ENCODE measurements at regions not wholly inside any gene's neighbourhood (a gene's known extent, or its start where the extent isn't known, plus 50 kb on each side); places are given as distances from the start of the nearest gene placed in this dataset.

GRCh38 chr1:235035928-235036327, 92.7 kb downstream of the TOMM20 start:
- Histone ChIP-seq H3K4me3 (ENCODE audit: low read depth, low read length, poor library complexity, severe bottlenecking) (no peak overlapping the region), H3K36me3 (ENCODE audit: insufficient read depth, low read length) (no peaks in the 10 kb centered on the region), H2AFZ (ENCODE audit: low read length) (no peak overlapping the region), H3K9me3 (ENCODE audit: low read length) (peaks cover 9% of the 10 kb centered on the region; the same call in 1 of the 2 replicates), H4K20me1 (ENCODE audit: insufficient read depth, low read length) (no peaks in the 10 kb centered on the region), H3K9me2 (ENCODE audit: insufficient read depth, low read length) (no peaks in the 10 kb centered on the region), H3K4me1 (ENCODE audit: insufficient read depth, low read length, poor library complexity, severe bottlenecking) (peaks cover 10% of the 10 kb centered on the region), H3K79me2 (ENCODE audit: insufficient read depth, low read depth, low read length) (no peaks in the 10 kb centered on the region), H3K4me2 (ENCODE audit: low read length) (no peak overlapping the region), H3K27ac (ENCODE audit: low read depth, low read length, poor library complexity, severe bottlenecking) (no peak overlapping the region)
- intact Hi-C loops (cut with micrococcal nuclease; ENCODE audit: unreplicated experiment) = no loop called here
- ChIA-PET CTCF (ENCODE audit: unreplicated experiment) (no interaction called here), POLR2A (interaction anchor here (0.6 to 0.8 kb wide), 6 partner anchors 10 to 533 kb away, joined by 3 to 5 read pairs (median 3); no protein-coding TSS in a partner anchor)
- no peak for DNase-seq (ENCODE audit: low spot score)
- TF ChIP-seq, protein P1, sequence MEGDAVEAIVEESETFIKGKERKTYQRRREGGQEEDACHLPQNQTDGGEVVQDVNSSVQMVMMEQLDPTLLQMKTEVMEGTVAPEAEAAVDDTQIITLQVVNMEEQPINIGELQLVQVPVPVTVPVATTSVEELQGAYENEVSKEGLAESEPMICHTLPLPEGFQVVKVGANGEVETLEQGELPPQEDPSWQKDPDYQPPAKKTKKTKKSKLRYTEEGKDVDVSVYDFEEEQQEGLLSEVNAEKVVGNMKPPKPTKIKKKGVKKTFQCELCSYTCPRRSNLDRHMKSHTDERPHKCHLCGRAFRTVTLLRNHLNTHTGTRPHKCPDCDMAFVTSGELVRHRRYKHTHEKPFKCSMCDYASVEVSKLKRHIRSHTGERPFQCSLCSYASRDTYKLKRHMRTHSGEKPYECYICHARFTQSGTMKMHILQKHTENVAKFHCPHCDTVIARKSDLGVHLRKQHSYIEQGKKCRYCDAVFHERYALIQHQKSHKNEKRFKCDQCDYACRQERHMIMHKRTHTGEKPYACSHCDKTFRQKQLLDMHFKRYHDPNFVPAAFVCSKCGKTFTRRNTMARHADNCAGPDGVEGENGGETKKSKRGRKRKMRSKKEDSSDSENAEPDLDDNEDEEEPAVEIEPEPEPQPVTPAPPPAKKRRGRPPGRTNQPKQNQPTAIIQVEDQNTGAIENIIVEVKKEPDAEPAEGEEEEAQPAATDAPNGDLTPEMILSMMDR (conservative IDR thresholded peaks at IDR 0.05; ENCODE audit: low read length) = no peak
- no peak for TF ChIP-seq EZH2phosphoT487 (IDR thresholded peaks at IDR 0.05; ENCODE audit: borderline replicate concordance, low read depth, low read length)
- BruUV-seq (replicated peaks) = no TSS peak

DNA sequence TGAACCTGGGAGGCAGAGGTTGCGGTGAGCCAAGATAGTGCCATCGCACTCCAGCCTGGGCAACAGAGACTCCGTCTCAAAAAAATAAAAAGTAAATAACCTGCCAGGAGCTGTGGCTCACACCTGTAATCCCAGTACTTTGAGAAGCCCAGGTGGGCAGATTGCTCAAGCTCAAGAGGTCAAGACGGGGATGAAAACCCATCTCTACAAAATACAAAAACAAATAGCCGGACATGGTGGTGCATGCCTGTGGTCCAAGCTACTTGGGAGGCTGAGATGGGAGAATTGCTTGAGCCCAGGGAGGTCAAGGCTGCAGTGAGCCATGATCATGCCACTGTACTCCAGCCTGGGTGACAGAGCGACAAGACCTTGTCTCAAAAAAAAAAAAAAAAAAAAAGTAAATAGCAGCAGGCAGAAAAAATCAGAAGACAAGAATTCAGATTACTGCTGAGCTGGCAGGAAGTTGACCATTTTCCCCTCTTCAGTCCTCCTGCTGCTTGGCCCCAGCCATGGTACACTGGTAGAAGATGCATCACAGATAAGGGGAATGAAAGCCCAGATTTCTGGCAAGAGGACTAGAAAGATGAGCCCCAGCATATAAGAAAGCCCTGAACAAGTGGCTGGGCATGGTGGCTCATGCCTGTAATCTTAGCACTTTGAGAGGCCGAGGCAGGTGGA, 97.6 kb downstream of the TOMM20 start:
- intact Hi-C loops (cut with micrococcal nuclease; ENCODE audit: unreplicated experiment) = no loop called here
- POLR2A ChIA-PET = interaction anchor here (0.6 to 1.5 kb wide), 4 partner anchors 14 to 510 kb away, joined by 3 to 6 read pairs (median 4); no protein-coding TSS in a partner anchor

More for the DNA sequence above, 97.6 kb downstream of the TOMM20 start:
- CTCF ChIA-PET (ENCODE audit: unreplicated experiment) = no interaction called here
- Histone ChIP-seq H3K36me3 (ENCODE audit: insufficient read depth, low read length) (no peaks in the 10 kb centered on the region), H3K27ac (ENCODE audit: low read depth, low read length, poor library complexity, severe bottlenecking) (no peak overlapping the region), H3K9me3 (ENCODE audit: low read length) (no peaks in the 10 kb centered on the region), H3K9me2 (ENCODE audit: insufficient read depth, low read length) (no peaks in the 10 kb centered on the region), H3K4me1 (ENCODE audit: insufficient read depth, low read length, poor library complexity, severe bottlenecking) (peaks cover 10% of the 10 kb centered on the region), H4K20me1 (ENCODE audit: insufficient read depth, low read length) (no peaks in the 10 kb centered on the region), H3K4me2 (ENCODE audit: low read length) (no peak overlapping the region), H2AFZ (ENCODE audit: low read length) (no peak overlapping the region), H3K4me3 (ENCODE audit: low read depth, low read length, poor library complexity, severe bottlenecking) (no peak overlapping the region), H3K79me2 (ENCODE audit: insufficient read depth, low read depth, low read length) (no peaks in the 10 kb centered on the region)
- no TSS peak for BruUV-seq (replicated peaks)
- no peak for TF ChIP-seq EZH2phosphoT487 (IDR thresholded peaks at IDR 0.05; ENCODE audit: borderline replicate concordance, low read depth, low read length)
- TF ChIP-seq, protein P1 (conservative IDR thresholded peaks at IDR 0.05; ENCODE audit: low read length) = no peak
- no peak for DNase-seq (ENCODE audit: low spot score)

Measured in OCI-LY7 (cell line).